ENCODE measurements at regions not wholly inside any gene's neighbourhood (a gene's known extent, or its start where the extent isn't known, plus 50 kb on each side); places are given as distances from the start of the nearest gene placed in this dataset.

DNA sequence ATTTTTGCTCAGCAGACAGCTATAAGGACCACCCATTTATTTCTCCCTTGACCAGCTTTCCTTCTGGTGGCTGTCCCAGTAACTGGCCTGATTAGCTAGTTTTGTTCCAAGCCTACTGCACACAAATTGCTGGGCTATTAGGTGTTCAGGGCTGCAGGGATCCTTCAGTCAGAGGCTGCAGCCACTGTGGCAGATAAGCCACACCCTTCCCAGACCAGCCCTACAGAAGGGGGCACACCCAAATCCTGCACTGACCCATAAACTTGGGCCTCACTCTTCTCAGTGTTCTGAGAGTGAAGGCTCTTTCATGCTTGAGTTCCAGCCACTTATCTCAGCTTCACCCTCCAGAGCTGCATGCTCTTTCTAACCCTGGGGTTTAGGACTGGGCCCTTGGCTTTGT, 200.0 kb downstream of the AASDHPPT start:
- no peaks in the 10 kb centered on the region for H3K4me1 Mint-ChIP-seq (ENCODE audit: unreplicated experiment)
- no peaks in the 10 kb centered on the region for H3K36me3 Mint-ChIP-seq
- H3K27ac Mint-ChIP-seq: no peak overlapping the region
- H3K4me3 Mint-ChIP-seq: no peak overlapping the region
- peaks cover 9% of the 10 kb centered on the region for H3K9me3 Mint-ChIP-seq
- H3K27me3 Mint-ChIP-seq: no peaks in the 10 kb centered on the region
- DNase-seq (ENCODE audit: extremely low spot score, unreplicated experiment): no peak
- TF ChIP-seq, protein P1, sequence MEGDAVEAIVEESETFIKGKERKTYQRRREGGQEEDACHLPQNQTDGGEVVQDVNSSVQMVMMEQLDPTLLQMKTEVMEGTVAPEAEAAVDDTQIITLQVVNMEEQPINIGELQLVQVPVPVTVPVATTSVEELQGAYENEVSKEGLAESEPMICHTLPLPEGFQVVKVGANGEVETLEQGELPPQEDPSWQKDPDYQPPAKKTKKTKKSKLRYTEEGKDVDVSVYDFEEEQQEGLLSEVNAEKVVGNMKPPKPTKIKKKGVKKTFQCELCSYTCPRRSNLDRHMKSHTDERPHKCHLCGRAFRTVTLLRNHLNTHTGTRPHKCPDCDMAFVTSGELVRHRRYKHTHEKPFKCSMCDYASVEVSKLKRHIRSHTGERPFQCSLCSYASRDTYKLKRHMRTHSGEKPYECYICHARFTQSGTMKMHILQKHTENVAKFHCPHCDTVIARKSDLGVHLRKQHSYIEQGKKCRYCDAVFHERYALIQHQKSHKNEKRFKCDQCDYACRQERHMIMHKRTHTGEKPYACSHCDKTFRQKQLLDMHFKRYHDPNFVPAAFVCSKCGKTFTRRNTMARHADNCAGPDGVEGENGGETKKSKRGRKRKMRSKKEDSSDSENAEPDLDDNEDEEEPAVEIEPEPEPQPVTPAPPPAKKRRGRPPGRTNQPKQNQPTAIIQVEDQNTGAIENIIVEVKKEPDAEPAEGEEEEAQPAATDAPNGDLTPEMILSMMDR (conservative IDR thresholded peaks at IDR 0.05): no peak

DNA sequence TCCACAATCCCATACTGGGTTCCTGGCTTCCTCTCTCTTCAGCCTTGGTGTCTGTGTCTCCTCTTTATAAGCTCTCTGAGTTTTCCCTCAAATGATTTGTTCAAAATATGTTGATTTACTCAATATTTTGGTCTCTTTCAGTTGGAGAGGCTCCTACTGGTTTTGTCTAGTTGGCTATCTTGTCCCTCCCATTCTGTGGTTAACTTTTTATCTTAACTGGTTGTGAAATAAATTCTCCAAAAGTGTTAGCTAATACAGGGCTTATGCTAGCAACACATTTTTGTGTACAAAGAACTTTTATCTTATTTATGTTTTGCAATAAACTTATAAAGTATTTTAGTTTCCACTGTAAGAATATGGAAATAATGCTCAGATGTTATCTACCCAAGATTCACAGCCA, 200.9 kb downstream of the AASDHPPT start:
- no peaks in the 10 kb centered on the region for H3K4me1 Mint-ChIP-seq (ENCODE audit: unreplicated experiment)
- H3K27me3 Mint-ChIP-seq: no peaks in the 10 kb centered on the region
- H3K9me3 Mint-ChIP-seq: peaks cover 6% of the 10 kb centered on the region
- TF ChIP-seq, protein P1 (conservative IDR thresholded peaks at IDR 0.05): no peak
- no peak for DNase-seq (ENCODE audit: extremely low spot score, unreplicated experiment)
- H3K4me3 Mint-ChIP-seq: no peak overlapping the region
- H3K27ac Mint-ChIP-seq: no peak overlapping the region
- H3K36me3 Mint-ChIP-seq: no peaks in the 10 kb centered on the region

DNA sequence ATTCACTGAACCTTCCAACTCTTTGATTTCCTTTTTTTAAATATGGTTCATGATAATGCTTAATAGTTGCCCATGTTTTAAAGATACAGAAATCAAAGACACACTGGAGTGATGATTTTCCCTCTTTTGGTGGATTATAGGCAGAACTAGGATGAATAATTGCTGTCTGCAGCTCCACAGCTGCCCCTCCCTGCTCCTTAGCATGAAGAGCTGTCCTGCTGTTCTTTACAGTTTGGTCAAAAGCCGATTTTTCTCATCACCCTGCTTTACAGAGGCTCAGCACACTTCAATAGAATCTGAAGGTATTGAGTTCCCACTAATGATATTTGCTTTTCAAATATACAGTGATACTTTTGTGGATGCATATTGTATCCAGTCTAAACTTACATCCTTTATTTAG, 202.6 kb downstream of the AASDHPPT start:
- H3K27ac Mint-ChIP-seq: no peak overlapping the region
- no peak for DNase-seq (ENCODE audit: extremely low spot score, unreplicated experiment)
- TF ChIP-seq, protein P1 (conservative IDR thresholded peaks at IDR 0.05): no peak
- H3K9me3 Mint-ChIP-seq: no peaks in the 10 kb centered on the region
- no peaks in the 10 kb centered on the region for H3K4me1 Mint-ChIP-seq (ENCODE audit: unreplicated experiment)
- no peaks in the 10 kb centered on the region for H3K27me3 Mint-ChIP-seq
- no peaks in the 10 kb centered on the region for H3K36me3 Mint-ChIP-seq
- H3K4me3 Mint-ChIP-seq: no peak overlapping the region

DNA sequence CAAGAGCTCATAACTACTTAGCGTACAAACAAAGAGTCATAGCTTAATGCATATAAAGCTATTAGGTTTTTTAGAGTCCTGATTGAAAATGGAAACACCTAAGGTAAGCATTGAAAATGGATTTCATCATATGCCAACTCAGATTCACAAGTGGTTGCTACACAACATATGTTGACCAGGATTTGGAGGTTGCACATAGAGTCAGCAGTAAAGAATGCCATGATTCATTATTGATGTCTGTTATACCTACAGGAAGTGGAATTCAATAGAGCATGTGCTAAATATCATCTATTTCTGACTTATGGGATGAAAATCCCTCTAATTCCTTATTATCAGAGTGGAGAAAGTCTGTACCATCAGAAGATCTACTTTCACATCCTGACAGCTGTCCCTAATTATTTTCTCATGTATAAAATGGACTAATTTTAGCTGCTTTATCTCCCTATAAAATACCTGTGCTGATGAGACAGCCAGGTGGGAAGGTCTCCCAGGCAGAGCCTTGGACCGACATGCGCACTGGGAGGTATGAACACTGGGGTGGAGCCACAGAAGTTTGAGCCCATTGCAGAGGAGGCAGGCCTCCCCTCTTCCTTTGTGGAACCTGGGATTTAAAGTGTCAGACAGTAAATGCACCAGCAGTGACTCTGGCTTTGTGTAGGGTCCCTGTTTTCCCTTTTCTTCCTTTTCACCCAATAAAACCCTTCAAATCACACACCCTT, 204.2 kb downstream of the AASDHPPT start:
- Mint-ChIP-seq H3K4me3 (no peak overlapping the region), H3K36me3 (no peaks in the 10 kb centered on the region), H3K4me1 (ENCODE audit: unreplicated experiment) (no peaks in the 10 kb centered on the region), H3K27me3 (no peaks in the 10 kb centered on the region), H3K9me3 (no peaks in the 10 kb centered on the region), H3K27ac (no peak overlapping the region)
- TF ChIP-seq, protein P1 (conservative IDR thresholded peaks at IDR 0.05): no peak
- DNase-seq (ENCODE audit: extremely low spot score, unreplicated experiment): no peak

DNA sequence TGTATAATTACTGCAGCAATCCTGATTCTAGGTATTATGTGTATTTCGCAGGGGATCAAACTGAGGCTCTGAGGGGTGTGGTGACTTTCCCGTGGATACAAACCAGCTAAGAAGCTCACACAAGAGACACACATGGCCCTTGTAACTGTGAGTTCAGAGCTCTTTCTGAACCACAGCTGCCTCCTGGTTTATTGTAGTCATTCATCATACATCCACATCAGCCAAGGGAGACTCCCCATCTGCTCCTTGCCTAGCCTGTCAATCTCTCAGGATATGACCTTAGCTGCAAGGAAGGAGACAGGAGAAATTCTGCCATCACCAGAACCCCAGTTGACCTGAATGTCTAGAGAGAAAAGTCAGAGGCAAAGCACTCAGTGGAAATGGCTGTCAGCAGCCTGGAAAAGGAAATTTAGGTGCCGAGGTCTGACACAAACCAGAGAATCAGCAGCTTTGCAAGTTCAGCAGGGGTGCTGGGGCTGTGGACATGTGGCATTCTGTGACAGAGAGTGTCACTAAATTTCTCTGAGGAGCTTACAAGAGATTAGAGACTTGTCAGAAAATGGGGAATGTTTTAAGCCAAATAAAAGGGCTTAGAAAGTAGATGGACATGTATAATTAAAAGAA, 209.5 kb downstream of the AASDHPPT start:
- Mint-ChIP-seq H3K36me3 (no peaks in the 10 kb centered on the region), H3K27me3 (no peaks in the 10 kb centered on the region), H3K27ac (no peak overlapping the region), H3K4me3 (no peak overlapping the region), H3K9me3 (no peaks in the 10 kb centered on the region), H3K4me1 (ENCODE audit: unreplicated experiment) (no peaks in the 10 kb centered on the region)
- TF ChIP-seq, protein P1 (conservative IDR thresholded peaks at IDR 0.05): no peak
- no peak for DNase-seq (ENCODE audit: extremely low spot score, unreplicated experiment)
